GM11168 (cell line): ENCODE measurements at regions not wholly inside any gene's neighbourhood (a gene's known extent, or its start where the extent isn't known, plus 50 kb on each side); places are given as distances from the start of the nearest gene placed in this dataset.

ENCODE experiments used
- in situ Hi-C: fragments of 300-500 bp; cut with MboI; formaldehyde crosslinking; loops from one replicate; pipeline ENCODE4 v1.12.0; 2022; ENCODE audit warnings: low sequenced_read_pairs; ENCODE audit not compliant: unreplicated experiment

DNA sequence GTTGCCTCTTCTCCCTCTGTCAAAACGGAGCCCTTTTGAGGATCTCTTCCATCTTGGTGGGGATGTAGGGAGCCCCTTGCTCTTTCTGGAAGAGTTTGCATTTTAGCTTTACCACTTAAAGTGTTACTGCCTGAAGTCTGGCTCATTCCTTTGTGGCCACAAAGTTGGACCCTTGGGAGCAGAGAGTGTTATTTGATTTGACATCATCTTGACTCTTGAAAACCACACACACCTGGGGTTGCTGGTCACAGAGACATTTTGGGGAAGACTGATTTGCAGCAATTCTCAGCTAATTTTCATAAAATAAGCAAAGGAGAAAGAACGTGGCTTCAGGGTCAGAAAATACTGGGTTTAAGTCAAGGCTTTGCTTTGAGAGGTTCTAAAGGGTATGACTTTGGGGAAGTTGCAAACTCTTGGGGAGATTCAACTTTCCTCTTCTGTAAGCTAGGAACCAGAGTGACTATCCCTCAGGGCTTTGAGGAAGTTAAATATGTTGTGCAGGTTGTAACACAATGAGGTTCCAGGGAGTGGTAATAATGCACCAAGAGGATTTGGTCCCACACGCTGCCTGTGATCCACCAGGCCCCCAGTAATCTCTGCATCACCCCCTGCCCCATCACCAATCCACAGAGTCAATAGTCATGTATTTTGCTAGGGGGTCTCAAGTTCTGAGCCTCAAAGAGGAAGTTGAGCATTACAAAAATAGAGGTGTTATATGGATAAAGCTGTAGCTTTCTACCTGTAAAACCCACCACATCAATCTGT, 141.6 kb upstream of the SLC24A3 start:
- in situ Hi-C loops: loop anchor here (25.0 kb wide), 1 partner anchor 434 kb away; no protein-coding TSS in a partner anchor

DNA sequence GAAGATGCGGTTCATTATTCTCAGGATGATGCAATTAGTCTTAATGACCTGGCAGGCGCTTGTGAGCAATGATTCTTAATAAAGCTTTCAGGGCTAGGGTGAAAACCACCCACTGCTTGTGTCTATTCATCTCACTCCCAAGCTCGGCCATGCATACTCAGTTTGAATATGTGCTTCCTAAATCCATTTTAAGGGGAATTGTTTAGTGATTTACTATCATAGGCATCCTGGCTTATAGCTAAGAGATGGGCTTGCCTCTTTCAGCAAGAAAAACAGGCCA, 141.1 kb upstream of the SLC24A3 start:
- in situ Hi-C loops: loop anchor here (25.0 kb wide), 1 partner anchor 434 kb away; no protein-coding TSS in a partner anchor

DNA sequence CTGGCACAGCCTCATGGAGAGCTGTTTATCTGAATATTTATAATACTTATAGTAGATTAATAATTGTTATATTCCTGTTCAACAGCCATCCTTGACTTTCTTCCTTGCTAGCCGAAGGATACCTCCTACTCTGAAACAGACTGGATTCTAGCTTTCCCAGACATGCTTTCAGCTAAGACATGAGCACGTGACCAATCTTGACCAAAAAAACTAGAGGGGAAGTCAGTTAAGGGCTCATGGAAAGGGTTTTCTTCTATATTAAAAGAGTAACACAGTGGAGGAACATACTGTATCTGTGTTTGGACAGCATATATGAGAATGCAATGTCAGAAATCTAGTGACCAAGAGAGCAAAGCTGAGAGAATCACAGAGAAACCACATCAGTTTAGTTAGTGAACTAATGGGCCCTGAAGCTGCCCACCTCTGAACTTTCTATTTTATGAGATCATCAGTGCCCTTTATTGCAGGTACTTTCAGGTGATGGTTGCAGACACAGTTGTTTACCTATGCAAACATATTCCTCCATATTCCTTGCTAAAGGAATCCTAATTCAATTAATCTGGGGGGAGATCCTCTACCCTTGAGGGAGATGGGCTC, 140.4 kb upstream of the SLC24A3 start:
- in situ Hi-C loops: loop anchor here (25.0 kb wide), 1 partner anchor 435 kb away; no protein-coding TSS in a partner anchor

DNA sequence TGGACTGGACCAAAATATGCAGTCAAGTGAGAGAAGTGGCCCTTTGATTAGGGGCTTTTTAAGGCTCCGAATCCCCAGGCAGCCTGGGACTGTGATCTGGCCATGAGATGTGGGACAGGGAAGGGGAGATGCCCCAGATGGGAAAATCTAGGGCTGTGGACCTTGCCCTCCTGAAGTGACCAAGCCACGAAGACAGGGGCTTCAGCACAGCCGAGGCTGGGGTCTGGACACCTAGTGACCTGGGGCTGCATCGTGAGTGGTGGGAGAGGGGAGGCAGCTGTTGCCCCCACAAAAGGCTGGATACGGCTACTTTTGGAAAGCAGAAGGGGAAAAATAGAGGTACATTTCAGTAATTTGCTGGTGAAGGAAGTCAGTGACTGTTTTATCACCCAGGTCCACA, 139.5 kb upstream of the SLC24A3 start:
- in situ Hi-C loops: loop anchor here (25.0 kb wide), 1 partner anchor 436 kb away; no protein-coding TSS in a partner anchor

DNA sequence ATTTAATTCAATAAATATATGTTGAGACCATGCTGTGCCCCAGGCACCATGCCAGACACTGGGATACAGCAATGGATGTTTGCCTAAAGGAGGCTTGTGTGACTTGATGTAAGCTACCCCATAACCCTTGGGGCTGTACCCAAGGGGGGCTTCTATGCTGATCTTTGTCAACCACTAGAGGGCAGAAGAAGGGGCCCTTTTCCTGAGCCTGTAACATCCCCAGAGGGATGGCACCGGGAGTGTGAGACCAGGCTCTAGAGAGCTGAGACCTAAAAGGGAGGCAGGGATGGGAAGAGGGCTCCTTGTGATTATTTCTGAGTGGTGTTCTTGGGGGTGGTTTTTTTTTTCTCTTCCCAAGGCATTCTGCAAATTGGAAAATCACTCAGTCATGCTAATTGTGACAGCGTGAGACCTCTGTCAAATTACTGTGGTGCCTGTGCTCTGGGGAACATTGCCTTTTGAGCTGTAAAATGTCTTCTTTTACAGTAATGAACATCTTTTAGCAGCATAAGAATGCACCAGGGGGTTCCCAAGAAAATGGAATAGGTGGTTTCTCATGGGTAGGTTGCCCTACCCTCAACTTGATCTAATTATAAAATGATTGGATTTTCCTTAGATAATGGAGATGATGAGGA, 138.7 kb upstream of the SLC24A3 start:
- in situ Hi-C loops: loop anchor here (25.0 kb wide), 1 partner anchor 436 kb away; no protein-coding TSS in a partner anchor

DNA sequence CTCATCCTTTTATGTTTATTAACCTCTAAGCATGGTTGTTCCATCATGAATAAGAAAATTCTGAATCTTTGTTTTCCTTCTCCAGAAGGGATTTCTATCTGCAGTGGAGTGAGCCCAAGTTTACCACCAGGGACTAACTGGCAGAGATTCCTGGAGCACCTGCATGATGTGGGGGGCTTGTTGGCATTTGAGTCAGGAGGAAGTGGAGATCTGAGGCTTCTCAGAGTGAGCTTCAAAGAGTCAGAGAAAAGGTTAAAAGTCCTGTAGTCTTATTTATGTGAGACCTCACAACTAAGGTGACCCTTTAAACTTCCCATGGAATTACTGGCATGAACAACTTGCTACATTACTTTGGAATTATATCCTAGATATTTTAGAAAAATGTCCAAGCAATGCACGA, 138.1 kb upstream of the SLC24A3 start:
- in situ Hi-C loops: loop anchor here (25.0 kb wide), 1 partner anchor 437 kb away; no protein-coding TSS in a partner anchor

DNA sequence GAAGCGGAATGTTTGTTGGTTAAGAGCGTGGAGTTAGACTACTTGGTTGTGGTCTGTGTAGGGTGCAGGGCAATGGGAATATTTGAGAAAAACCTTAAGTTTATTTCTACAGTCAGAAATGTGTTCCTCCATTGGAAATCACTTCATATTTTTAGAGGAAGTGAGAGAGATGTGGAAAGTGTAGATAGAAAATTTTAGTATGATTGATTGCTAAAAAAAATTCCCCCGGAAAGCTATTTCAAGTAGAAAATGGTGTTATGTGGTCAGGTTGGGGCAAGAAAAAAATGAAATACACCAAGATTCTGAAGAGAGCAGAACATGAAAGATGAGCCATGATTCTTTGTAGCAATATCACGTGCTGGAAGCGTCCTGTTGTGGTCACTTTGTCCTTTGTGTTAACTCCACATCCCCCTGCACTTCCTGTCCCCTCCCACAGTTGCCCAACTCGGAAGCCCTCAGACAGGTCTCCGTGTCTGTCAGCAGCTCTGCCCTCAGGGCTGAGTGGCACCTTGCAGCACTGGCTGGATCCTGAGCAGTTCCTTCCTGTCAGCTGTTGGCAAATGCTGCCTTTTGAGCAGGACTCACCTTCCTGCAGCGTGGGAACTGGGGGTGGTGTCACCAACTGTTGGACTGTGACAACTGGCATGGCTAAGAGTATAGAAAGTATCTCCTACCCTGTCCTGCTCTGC, 137.5 kb upstream of the SLC24A3 start:
- in situ Hi-C loops: loop anchor here (25.0 kb wide), 1 partner anchor 438 kb away; no protein-coding TSS in a partner anchor

DNA sequence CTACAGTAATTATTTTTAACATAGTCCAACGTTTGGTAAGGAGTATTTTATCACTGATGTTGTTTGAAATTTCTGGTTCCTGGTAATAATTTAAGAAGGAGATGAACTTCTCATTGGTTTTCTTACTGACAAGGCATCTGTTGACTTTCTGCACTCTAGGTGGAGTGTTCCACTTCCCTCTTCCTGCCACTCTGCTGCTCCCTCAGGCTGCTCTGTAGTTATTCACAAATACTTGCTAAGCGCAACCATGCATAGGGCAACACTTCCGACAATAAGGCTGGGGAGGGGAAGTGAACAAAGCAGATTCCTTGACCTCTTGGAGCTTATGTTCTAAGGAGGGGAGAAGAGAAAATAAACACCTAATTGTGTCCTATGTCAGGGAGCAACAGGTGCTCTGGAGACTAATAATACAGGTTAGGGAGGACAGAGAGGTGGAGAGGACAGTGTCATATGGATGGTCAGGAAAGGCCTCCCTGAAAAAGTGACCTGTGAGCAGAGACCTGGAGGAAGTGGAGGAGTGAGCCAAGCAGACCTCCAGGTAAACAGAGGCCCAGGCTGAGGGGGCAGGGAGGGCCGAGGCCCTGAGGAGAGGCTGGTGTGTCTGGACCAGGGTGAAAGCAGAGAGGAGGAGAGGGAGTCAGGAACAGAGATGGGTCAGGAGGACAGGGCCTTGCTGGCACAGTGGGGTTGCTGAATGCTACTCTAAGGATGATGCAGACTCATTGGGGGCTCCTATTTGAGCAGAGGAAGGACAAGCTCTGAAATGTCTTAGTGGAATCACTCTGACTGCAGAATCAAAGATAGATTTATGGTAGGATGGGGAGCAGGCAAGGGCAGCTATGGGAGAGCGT, 134.8 kb upstream of the SLC24A3 start:
- in situ Hi-C loops: no loop called here

DNA sequence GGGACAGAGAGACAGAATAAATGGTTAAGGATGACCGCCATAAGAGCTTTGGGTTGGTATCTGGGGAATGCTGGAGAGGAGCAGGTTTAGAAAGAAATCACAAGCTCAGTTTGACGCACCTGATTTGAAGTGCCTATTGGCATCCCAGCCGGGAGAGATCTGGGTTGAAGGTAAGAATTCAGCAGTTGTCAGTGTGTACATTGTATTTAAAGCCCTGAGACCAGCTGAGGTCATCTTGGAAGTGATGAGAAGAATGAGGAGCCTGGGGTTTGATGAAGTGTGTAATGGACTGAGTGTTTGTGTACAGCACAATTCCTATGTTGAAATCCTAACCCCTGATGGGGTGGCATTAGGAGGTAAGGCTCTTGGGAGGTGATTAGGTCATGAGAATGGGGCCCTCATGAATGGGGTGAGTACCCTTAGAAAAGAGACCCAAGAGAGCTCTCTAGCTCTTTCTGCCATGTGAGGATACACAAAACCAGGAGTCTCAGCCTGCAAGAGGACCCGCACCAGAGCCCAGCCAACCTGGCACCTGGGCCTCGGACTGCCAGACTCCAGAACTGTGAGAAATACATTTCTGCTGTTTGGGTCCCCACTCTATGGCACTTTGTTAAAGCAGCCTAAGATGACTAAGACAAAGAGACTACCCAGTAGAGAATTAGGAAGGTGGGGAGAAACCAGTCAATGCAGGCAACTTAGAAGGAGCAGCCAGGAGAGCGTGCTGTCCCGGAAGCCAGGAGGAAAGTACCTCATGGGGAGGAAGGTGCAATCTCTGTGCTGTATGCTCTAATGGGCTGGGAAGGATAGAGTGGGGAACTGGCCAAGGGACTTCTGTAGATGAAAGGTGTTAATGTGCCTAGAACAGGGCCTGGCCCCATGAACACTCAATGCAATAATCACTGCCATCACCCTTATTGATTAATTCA, 133.7 kb upstream of the SLC24A3 start:
- in situ Hi-C loops: no loop called here

DNA sequence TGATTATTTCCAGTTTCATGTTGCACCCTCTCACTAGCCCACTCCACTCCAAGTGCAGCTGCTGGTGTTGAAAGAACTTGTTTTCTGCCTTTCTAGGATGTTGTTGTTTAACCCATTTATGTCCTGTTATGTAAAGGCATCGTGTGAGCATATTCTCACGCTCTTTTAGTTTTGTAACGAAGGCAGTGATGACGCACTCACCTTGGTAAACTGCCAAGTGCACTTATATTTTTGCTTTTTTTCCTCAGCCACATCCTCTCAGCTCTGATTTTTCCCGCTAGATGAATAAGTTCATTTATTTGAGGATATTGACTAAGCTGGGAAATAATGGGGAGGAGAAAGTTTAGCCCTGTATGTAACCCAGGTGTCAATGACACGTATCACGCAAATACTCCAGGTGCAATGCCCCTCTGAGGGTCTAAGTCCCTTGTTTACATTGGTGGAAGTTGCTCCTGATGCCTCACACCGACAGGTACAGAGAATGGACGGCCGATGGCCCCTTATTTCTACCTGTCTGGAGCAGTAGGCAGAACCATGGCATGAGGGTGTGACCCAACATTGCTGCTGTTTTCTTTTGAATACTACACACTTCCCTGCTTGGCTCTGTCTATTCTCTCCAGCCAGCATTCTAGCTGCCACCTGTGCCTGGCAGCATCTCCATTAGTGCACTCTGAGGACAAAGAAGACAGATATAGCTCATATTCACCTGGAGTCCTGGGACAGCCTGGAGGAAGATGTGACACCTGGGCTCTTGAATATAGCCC, 132.7 kb upstream of the SLC24A3 start:
- in situ Hi-C loops: no loop called here

DNA sequence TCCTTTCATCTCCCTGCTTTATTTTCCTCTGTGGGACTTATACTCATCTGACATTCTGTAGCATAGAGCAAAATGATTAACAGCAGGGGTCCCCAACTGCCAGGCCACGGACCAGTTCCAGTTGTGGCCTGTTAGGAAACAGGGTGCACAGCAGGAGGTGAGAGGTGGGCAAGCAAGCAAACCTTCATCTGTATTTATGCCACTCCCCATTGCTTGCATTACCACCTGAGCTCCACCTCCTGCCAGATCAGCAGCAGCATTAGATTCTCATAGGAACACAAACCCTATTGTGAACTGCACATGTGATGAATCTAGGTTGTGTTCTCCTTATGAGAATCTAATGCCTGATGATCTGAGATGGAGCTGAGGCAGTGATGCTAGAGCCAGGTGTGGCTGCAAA, 130.5 kb upstream of the SLC24A3 start:
- in situ Hi-C loops: no loop called here

DNA sequence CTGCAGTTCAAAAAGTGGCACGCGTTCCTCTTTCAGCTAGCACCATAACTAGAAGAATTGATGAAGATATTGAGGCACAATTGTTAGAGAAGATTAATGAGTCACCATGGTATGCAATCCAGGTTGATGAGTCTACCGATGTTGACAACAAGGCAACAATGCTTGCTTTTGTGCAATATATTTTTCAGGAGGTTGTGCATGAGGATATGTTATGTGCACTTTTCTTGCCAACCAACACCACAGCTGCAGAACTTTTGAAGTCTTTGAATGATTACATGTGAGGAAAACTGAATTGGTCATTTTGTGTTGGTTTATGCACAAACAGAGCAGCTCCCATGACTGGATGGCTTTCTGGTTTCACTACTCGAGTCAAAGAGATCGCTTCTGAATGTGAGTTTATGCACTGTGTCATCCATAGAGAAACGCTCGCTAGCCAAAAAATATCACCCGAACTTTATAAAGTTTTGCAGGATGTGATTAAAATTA, 129.3 kb upstream of the SLC24A3 start:
- in situ Hi-C loops: no loop called here

DNA sequence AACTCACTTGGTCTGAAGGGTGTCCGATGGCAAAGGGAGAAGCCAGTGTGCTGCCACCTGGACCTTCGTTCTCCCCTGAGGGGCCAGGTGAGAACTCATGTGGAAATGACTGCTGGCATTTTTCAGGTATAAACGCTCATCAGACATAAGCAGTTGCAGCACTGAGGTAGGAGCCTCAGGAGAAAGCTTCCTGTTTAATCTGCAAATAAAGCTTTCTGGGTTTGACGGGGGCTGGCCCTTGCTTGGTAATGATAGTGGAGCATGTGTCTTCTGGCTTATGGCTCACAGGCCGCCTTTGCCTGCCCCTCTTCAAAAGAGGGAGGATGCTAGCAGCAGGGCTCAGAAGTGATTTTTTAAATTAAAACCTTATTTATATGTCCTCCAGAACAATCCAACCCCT, 122.1 kb upstream of the SLC24A3 start:
- in situ Hi-C loops: no loop called here

DNA sequence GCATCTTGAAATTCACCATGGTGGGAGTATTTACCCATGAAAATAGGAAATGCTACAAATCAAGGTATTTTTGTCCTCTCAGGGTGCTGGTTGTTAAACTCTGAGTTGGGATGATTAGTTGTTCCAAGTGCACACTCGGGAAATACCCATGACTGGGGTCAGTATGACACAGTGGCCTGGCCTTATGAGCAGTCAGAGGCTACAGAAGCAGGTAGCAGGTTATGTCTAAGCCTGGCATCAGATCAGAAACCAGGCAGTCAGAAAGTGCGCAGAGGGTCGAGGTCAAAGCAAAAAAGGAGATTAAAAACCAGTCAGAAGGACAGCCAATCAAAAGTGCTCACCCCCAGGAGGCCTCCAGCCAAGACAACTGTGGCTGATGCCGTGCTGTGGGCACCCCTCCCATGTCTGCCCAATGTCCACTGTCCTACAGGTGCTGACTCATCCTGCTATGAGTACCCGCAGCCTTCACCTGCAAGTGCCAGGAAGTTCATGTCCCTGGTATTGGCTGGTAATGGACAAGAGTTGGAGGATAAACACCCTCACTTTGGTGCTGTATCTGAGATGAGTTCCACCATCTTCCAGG, 117.4 kb upstream of the SLC24A3 start:
- in situ Hi-C loops: no loop called here

DNA sequence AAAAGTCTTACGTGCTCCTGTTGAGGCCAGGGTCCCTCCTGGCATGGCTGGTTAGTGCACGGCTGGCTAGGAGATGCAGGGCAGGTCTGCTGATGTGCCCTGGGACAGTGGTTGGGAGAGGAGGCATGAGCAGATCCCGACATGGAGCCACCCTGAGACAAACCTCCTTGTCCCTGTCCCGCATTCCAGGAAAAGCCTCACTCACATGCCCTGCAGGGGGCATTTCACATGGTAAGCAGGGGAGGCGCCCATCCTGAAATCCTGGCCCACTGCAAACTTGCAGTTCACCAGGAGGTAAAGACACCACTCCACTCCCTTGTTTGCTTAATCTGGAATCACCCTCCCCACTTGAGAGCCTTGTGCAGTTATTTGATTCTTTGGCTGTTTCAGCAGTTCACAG, 116.7 kb upstream of the SLC24A3 start:
- in situ Hi-C loops: no loop called here

DNA sequence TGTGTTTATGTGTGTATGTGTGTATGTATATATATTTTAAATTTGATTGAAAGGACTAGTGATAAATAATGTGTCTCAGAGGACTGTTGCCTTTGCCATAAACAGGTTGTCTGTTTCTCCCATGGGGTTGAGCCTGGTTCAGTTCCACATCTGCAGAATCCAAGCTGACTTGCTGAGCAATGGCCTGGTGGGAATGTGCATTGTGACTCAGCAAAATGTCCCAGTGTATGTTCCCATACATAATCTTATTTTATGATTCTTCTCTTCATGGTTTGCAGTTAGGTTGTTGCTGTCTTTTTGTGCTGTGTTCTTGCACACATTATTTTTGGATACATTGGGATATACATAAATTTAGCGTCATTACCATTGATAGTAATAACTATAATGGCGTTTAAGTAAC, 115.6 kb upstream of the SLC24A3 start:
- in situ Hi-C loops: no loop called here

DNA sequence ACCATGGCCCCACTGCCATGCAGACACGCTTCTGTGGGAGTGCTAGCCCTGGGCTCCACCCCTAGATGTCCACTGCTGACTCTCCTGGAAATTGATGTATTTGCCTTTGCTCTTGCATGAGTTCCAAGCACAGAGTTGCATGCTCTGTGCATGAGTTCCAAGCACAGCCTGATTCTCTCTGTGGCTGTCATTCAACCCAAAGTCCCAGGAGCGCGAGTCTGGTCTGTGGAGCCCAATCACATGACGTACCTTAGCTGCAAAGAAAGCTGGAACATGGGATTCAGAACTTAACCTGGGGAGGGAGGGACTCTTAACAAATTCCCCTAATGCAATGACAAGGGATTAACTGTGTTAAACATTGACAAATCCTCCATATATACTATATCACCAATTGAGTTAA, 114.3 kb upstream of the SLC24A3 start:
- in situ Hi-C loops: no loop called here
